D341Med (cell line): ENCODE measurements at regions not wholly inside any gene's neighbourhood (a gene's known extent, or its start where the extent isn't known, plus 50 kb on each side); places are given as distances from the start of the nearest gene placed in this dataset.
A peak's percentile ranks its signal among the peaks of the same experiment; 100 is the strongest.

Experiments
- DNase-seq: peaks from one replicate; pipeline ENCODE4 v3.0.0; 2012; ENCODE audit warnings: low spot score

GRCh38 chr4:26071688-26072087 lies 157.7 kb downstream of the SMIM20 start:
- no peak for DNase-seq

GRCh38 chr4:26073886-26074560 lies 160.0 kb downstream of the SMIM20 start:
- DNase-seq = no peak

DNA sequence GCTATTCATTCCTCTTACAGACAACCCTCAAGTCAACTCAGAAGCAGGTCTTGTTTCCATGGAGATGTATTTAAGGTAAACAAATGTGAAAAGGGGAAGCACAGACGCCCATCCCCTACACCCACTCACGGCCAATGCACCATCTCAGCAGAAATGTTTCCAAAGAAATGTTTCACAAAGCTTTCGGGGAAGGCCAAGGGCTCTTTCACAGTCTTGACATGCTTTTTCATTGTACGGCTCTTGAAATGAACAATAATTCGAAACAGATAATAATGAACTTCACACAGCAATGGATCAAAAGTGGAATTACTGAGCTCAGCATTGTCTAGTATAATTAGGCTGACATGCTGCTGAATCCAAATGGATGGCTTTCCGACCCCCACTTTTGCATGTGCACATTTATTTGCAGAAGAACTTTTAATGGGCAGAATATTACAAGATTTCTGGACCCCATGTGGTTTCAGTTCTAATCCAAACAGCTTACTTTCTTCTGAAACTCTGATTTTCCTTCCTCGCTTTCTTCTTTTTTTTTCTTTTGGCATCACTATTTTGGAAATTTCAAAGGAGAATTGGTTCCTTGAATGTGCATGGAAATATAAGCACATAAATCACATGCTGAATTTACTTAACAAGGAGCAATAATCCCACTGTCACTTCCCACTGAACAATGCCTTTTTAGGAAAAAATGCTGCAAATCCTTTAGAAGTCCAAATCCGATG lies 160.9 kb downstream of the SMIM20 start:
- no peak for DNase-seq

GRCh38 chr4:26075583-26075982 lies 161.6 kb downstream of the SMIM20 start:
- DNase-seq = no peak

GRCh38 chr4:26076000-26076587 lies 162.1 kb downstream of the SMIM20 start:
- DNase-seq = no peak

- no peak for DNase-seq
Observed at GRCh38 chr4:26076896-26077295, 162.9 kb downstream of the SMIM20 start.

DNA sequence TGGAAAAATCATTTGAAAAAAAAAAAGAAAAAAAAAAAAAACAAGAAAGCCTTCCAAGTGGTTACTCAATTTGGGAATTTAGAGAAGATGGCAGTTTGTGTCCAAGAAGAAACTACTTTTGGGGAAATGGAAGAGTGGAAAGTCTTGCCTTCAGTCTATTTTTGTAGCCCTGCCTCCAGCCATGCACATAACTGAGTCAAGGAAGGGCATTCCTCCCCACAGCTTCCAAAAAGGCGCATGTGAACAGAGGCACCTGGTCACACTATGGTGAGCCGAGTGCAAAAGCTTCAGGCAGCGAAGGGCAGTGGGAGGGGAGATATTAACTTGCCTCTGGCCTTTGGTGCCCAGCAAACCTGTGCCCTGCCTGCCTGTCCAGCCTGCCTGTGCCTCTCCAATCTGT lies 163.7 kb downstream of the SMIM20 start:
- DNase-seq = no peak

DNA sequence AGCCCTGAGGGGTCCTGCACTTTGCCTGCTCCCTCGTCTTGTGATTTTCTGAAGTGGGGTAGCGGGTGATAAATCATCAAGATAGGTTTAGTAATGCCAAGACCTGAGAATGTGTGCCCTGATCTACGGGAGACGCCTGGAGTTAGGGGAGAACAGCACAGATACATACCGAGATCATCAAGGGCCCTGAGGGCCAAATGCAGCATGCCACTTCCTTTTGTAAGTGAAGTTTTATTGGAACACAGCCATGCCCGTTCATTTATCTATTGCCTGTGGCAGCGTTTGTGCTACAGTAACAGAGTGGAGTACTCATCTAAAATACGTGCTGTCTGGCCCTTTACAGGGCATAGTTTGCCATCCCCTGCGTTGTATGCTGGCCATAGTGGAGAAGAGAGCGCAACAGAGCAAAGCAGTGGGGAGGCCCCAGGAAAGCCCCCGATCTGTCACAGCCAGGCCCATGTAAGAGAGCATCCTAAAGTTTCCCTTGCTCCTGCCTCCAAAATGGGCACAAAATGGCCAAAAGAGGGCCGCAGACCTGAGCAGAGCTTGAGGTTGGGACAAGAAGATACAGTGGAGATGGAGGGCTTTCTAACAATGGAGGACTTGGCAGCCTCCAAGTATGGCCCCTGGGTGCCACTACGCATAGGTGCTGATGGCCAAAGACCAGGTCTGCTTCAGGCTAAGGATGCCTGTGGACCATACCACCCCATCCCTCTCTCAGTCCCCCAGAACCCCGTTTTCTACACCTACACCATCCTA lies 167.0 kb downstream of the SMIM20 start:
- DNase-seq = no peak

DNA sequence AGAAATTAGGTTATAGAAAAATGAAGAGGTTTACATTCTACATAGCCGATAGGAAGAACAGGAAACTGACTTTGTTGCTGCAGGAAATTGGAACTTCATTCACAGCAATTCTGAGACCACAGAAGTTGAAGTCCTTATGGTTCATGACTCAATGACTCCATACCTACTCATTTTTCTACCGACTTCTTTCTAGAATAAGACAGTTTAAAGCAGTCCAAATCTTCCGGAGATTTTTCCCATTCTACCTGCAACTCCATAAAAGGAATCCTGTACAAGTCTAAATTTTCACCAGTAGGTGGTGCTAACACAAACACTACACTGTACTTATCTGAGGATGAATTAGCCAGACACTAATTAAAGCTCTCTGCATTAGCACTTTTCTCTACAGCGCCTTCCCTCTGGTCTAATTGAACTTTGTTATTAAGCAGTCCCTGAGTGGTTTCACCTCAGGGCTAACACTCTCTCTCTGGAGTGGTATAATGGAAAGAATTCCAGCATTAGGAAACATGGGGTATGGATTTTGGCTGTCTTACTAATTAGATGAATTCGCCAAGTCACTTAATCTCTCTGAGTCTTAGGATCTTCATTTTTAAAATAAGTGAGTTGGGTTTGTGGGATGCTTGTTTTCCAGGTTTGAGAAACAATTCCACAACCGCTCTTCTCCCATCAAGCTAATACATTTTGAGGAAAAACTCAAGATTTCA lies 167.9 kb downstream of the SMIM20 start:
- DNase-seq = peak; percentile 64

DNA sequence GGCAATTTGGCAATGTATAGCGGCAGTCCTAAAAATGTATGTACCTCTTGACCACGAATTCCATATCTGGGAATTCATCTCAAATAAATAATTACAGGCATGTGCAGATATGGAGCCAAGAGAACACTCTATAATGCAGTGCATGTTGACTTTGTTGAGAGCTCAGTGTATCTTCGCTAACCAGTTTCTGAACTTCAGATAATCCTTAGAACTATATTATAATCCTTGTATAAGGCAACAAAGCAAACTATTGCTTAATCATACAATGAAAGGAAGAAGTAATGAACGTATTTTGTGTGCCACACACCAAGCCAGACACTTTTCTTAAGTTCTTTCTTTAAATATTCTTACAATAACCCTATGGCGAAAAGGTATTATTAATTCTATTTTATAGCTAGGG lies 168.5 kb downstream of the SMIM20 start:
- no peak for DNase-seq

DNA sequence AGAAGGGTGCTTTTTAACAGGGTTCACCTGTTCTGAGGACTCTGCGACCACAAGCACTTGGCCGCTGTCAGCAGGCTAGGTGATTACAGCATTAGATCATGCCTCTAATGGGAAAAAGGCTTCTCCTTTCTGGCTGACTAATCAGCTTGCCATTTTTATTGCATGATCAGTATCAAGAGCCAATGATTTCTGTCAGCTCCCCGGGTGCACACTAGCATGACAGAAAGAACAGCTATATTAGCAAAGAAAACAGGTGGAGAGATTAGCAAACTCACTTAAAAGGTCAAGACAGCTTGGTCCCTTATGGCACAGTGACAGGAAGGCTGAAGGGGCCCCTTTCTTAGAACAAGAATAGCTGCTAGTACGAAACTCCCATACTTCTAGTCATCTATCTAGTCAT lies 170.0 kb downstream of the SMIM20 start:
- DNase-seq = no peak

DNA sequence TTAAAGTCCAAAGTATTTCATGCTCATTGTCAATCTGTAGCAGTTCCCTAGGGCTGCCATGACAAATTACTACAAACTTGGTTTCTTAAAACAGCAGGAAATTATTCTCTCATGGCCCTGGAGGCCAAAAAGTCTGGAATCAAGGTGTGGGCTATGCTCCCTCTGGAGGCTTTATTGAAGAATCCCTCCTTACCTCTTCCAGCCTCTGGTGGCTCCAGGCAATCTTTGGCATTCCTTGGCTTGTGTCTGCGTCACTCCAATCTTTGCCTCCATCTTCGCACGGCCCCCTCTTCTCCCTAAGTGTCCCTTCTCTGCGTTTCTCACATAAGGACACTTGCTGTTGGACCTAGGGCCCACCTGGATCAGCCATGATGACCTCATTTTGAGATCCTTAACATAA lies 170.4 kb downstream of the SMIM20 start:
- DNase-seq = no peak

GRCh38 chr4:26085551-26085950 lies 171.5 kb downstream of the SMIM20 start:
- DNase-seq = no peak

DNA sequence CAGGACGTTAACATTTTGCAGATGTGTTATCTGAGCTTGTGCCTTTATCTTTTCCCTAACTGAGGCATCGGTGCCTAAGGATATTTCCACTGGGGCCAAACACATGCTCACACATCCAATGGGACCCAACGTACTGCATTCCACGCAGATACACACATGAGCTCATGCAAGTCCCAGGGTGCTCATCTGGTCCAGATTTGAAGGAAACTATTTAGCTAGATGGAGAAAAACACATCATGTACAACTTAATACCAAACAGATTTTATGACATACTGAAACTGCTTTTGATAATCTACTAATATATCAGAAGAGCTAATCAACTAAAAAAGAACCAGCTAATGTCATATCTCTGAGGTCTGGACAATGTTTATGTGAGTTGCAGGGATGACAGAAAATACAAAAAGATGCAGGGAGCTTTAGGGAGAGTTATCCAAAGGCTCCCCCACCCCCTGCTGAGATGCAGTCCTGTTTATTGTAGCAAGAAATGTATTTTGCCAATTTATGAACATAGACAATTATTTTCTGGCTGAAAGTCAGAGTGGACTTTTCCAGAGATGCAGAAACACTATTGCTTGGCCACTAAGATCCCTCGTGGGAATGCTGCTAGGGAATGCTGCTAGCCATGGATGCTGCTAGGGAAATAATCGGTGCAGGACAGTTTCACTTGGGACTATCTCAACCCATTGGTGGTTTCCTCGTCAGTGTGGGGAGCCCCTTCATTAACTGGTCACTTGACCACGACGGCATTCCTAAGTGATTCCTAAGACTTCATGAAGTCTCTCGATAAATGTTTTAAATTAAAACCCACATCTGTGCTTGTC lies 172.8 kb downstream of the SMIM20 start:
- no peak for DNase-seq

DNA sequence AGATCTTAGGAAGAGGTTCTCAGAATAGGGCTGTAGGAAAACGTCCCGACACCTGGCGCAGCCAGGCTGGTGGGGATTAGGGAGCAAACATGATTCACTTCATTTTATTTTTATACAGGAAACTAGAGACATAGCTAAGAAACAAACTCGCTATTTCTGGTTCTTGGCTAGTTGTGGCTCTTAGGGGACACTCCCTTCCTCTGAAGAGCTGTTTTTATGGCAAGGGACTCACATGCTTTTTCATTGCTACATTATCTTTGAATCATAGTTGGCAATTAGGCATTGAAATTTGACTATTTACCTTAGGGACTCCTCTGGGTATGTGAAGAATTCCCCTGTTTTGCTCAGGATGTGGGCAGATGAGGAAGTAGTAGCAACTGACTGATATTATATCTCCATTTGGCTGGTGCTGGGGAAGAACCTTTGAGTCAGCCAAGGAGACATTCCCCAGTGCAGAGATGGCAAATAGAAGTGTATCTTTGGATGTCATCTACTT lies 174.5 kb downstream of the SMIM20 start:
- no peak for DNase-seq

- no peak for DNase-seq
Observed at GRCh38 chr4:26093551-26093950, 179.5 kb downstream of the SMIM20 start.

- no peak for DNase-seq
Observed at GRCh38 chr4:26094076-26094475, 180.1 kb downstream of the SMIM20 start.

- DNase-seq = no peak
Observed at GRCh38 chr4:26094911-26095310, 180.9 kb downstream of the SMIM20 start.

DNA sequence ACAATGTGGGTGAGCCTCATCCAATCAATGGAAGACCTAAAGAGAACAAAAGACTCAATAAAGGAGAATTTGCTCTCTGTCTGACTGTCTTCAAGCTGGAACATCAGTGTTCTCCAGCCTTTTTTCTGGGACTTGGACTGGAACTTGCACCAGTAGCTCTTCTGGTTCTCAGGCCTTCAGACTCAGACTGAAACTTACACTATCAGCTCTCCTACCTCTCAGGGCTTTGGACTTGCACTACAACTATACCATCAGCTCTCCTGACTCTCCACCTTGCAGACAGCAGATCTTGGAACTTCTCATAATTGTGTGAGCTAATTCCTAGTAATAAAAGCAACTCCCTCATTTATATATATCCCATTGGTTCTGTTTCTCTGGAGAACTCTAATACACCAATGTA lies 185.9 kb downstream of the SMIM20 start:
- no peak for DNase-seq

GRCh38 chr4:26101011-26101410 lies 187.0 kb downstream of the SMIM20 start:
- no peak for DNase-seq

DNA sequence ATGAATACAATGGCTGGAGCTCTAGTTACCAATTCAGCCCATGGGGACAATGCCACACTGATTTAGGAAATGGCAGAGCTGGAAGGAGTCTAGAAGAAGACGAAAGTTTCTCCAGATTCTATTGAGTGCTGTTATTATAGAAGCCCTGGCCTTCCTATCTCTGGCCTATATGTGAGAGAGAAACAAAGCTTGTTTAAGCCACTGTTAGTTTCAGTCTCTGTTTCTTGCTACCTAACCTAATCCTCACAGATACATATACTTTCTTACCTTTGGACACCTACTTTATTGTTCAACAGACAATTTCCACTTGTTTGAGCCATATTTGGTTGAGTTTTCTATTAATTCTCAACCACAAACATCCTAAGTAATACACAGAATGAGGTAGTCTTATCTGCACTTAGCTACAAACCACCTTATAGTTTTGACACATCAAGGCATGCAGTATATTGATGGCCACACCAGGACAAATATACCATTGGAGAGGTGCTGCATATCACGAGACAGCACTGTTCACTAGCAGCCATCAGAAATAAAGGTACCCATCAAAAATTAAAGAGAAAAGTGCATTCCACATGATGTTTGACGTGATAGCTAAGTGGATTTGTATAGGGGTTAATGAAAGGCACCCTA lies 190.2 kb downstream of the SMIM20 start:
- DNase-seq = no peak
